ENCODE measurements at regions not wholly inside any gene's neighbourhood (a gene's known extent, or its start where the extent isn't known, plus 50 kb on each side); places are given as distances from the start of the nearest gene placed in this dataset.
"Not testable (repeated sequence)": the region's sequence is repeated elsewhere in the genome, so short reads cannot be mapped to it uniquely, and the experiment has no call there.

DNA sequence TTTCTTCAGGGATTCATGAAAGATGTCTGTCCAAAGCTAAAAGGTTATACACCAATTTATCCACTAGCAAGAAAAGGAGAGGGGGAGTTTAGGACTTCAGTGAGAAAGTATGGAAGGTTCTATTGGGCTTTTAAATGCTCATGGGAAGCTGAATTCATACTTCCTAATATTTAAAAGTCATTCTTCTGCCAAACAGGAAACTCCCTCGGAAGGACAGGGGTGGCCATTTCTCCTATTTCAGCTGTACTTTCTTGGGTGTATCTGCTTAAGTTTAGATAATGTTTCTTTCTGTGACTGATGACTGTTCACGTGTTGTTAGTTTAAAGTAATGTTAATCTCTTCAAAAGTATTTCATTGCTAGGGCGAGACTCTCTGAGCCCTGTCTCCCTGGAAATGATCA lies 80.5 kb upstream of the IFNGR1 start:
- Mint-ChIP-seq H3K4me3 (no peak overlapping the region), H3K27me3 (ENCODE audit: low read depth) (peaks cover 12% of the 10 kb centered on the region), H3K9me3 (ENCODE audit: insufficient read depth) (no peaks in the 10 kb centered on the region), H3K27ac (no peak overlapping the region), H3K4me1 (ENCODE audit: low read depth) (no peaks in the 10 kb centered on the region), H3K36me3 (ENCODE audit: low read depth) (no peaks in the 10 kb centered on the region)
- ChIA-PET CTCF (no interaction called here), POLR2A (no interaction called here)
- ATAC-seq = no peak
- no peak for DNase-seq

GRCh38 chr6:137297887-137298286 lies 78.7 kb upstream of the IFNGR1 start:
- H3K27me3 Mint-ChIP-seq (ENCODE audit: low read depth) = peaks cover 7% of the 10 kb centered on the region
- H3K9me3 Mint-ChIP-seq (ENCODE audit: insufficient read depth) = no peaks in the 10 kb centered on the region
- POLR2A ChIA-PET = no interaction called here
- ATAC-seq (no peak), DNase-seq (no peak)
- no peak overlapping the region for H3K27ac Mint-ChIP-seq
- no peak overlapping the region for H3K4me3 Mint-ChIP-seq
- no peaks in the 10 kb centered on the region for H3K36me3 Mint-ChIP-seq (ENCODE audit: low read depth)
- no peaks in the 10 kb centered on the region for H3K4me1 Mint-ChIP-seq (ENCODE audit: low read depth)
- CTCF ChIA-PET = interaction anchor here (0.6 kb wide), 1 partner anchor 13 kb away, joined by 3 read pairs; no protein-coding TSS in a partner anchor

DNA sequence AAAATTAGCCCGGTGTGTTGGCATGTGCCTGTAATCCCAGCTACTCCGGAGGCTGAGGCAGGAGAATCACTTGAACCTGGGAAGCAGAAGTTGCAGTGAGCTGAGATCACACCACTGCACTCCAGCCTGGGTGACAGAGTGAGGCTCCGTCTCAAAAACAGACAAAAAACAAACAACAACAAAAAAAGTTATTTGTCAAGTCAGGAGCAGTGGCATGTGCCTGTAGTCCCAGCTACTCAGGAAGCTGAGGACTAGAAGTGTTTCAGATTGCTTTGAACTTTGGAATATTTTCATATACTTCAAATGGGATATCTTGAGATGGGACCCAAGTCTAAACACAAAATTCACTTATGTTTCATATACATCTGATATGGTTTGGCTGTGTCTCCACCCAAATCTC lies 73.1 kb upstream of the IFNGR1 start:
- H3K36me3 Mint-ChIP-seq (ENCODE audit: low read depth); DNase-seq; ATAC-seq; H3K27ac Mint-ChIP-seq; POLR2A ChIA-PET; H3K4me3 Mint-ChIP-seq; H3K9me3 Mint-ChIP-seq (ENCODE audit: insufficient read depth): not testable (repeated sequence)
- peaks cover 16% of the 10 kb centered on the region for H3K27me3 Mint-ChIP-seq (ENCODE audit: low read depth)
- CTCF ChIA-PET = interaction anchor here (0.8 to 2.1 kb wide), 4 partner anchors 23 to 297 kb away, joined by 3 to 6 read pairs (median 4); no protein-coding TSS in a partner anchor
- peaks cover 11% of the 10 kb centered on the region for H3K4me1 Mint-ChIP-seq (ENCODE audit: low read depth)

DNA sequence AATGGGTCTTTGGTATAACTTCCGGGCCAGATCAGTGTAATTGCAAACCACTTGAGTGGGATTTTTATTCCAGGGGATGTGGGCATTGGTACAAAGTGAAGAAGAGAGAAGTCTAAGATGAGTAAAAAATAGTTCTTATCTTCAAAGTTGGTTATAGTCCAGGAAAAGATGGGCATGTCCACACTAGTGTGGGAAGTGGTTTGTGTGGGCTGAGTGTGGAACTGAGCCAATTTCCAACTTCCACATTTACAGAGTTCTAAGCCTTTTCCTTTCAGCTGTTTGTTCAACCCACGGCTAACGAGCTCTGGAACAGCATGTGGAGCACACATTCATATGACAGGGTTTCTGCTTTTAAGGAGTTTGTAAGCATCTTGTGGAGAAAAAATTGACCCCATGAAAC lies 72.3 kb upstream of the IFNGR1 start:
- Mint-ChIP-seq H3K4me3 (no peak overlapping the region), H3K36me3 (ENCODE audit: low read depth) (no peaks in the 10 kb centered on the region), H3K27ac (no peak overlapping the region), H3K27me3 (ENCODE audit: low read depth) (peaks cover 13% of the 10 kb centered on the region), H3K9me3 (ENCODE audit: insufficient read depth) (no peaks in the 10 kb centered on the region), H3K4me1 (ENCODE audit: low read depth) (peaks cover 11% of the 10 kb centered on the region)
- POLR2A ChIA-PET = no interaction called here
- CTCF ChIA-PET = interaction anchor here (0.8 to 1.5 kb wide), 3 partner anchors 23 to 298 kb away, joined by 3 to 5 read pairs (median 5); no protein-coding TSS in a partner anchor
- ATAC-seq (no peak), DNase-seq (no peak)

DNA sequence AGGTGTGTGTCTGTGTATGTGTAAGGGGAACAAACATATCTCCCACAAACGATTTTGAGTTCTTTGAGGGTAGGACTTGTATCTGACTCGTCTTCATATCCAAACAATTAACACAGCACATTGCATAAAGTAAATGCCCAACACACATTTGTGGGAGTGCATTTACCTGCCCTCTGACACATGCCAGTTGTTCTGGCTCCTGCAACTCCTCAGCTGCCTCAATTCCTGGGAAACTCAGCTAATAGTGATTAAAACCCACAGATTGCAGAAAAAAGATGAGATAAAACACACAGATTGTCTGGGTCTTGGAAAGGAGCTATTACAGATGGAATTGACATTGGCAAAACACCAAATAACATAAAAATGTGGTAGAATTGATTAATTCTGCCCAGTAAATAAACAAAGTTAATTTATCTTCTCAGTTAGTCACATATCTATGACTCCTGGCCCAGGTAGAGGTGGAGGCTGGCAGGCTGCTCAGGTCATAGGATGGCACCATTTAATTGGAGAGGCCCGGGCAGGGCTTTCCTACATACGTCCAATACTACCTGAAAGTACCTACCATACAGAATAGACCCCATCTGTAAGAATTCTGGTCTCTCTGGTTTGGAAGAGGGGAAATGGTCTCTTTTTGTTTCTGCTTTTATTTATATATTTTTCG lies 71.5 kb upstream of the IFNGR1 start:
- Mint-ChIP-seq H3K4me3 (no peak overlapping the region), H3K27me3 (ENCODE audit: low read depth) (peaks cover 13% of the 10 kb centered on the region), H3K27ac (no peak overlapping the region), H3K36me3 (ENCODE audit: low read depth) (no peaks in the 10 kb centered on the region), H3K9me3 (ENCODE audit: insufficient read depth) (no peaks in the 10 kb centered on the region), H3K4me1 (ENCODE audit: low read depth) (peaks cover 11% of the 10 kb centered on the region)
- CTCF ChIA-PET = interaction anchor here (0.9 to 1.4 kb wide), 2 partner anchors 19 to 196 kb away, joined by 3 to 5 read pairs; no protein-coding TSS in a partner anchor
- ATAC-seq (no peak), DNase-seq (no peak)
- POLR2A ChIA-PET = no interaction called here

DNA sequence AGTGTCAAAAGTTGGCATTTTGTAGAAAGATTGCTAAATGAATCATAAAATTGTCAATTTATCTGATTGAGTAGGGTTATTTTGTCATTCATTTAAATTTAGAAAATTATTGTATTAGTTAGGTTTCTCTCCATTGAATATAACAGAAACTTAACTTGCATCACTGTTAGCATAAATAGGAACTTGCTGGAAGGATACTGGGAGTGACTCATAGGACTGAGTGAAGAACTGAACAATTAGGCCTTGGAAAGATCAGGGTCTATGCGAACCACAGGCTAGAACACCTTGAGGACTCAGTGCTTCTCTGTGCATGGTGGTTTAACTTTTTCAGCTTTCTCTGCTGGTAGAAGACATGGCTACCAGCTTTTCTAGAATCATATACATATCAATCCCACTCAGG lies 67.7 kb upstream of the IFNGR1 start:
- H3K9me3 Mint-ChIP-seq (ENCODE audit: insufficient read depth) = no peaks in the 10 kb centered on the region
- CTCF ChIA-PET = interaction anchor here (1.5 kb wide), 1 partner anchor 27 kb away, joined by 7 read pairs; no protein-coding TSS in a partner anchor
- H3K4me3 Mint-ChIP-seq = no peak overlapping the region
- ATAC-seq = no peak
- POLR2A ChIA-PET = no interaction called here
- H3K27me3 Mint-ChIP-seq (ENCODE audit: low read depth) = peaks cover 22% of the 10 kb centered on the region
- H3K36me3 Mint-ChIP-seq (ENCODE audit: low read depth) = no peaks in the 10 kb centered on the region
- DNase-seq = no peak
- peaks cover 11% of the 10 kb centered on the region for H3K4me1 Mint-ChIP-seq (ENCODE audit: low read depth)
- no peak overlapping the region for H3K27ac Mint-ChIP-seq

DNA sequence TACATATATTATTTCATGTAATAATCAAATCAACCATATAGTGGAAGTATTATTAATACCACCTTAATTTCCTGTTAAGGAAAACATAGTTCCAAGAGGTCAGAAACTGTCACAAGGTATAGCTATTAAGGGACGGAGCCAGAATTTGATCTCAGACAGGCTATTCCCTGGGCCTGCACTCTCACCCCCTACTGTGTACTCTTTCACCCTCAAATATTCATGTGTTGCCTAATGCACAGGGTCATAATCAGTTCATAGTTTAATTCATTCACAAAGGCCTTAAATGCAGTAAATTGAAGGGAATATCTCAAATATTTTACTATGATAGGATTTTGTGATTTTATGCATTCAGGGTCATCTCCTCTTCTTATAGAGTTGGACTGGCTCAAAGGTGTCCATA lies 67.2 kb upstream of the IFNGR1 start:
- Mint-ChIP-seq H3K27me3 (ENCODE audit: low read depth) (peaks cover 24% of the 10 kb centered on the region), H3K27ac (no peak overlapping the region), H3K4me3 (no peak overlapping the region), H3K36me3 (ENCODE audit: low read depth) (no peaks in the 10 kb centered on the region), H3K4me1 (ENCODE audit: low read depth) (peaks cover 9% of the 10 kb centered on the region), H3K9me3 (ENCODE audit: insufficient read depth) (no peaks in the 10 kb centered on the region)
- ChIA-PET CTCF (no interaction called here), POLR2A (no interaction called here)
- ATAC-seq (no peak), DNase-seq (no peak)

DNA sequence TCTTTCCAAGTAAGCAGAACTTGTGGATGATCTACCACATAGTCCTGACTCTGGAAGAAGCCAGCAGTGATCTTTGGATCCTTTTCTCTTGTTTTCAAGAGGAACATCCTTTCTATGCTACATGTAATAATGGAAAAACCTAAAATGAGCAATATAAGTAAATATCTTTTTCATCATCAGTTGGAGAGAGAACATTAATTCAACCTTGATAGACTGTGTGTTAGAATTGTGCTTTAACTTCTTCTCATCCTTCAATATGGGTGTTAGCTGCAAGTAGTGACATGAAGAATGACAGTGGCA lies 65.6 kb upstream of the IFNGR1 start:
- H3K4me1 Mint-ChIP-seq (ENCODE audit: low read depth) = no peaks in the 10 kb centered on the region
- ATAC-seq (no peak), DNase-seq (no peak)
- POLR2A ChIA-PET = no interaction called here
- no peaks in the 10 kb centered on the region for H3K9me3 Mint-ChIP-seq (ENCODE audit: insufficient read depth)
- no peaks in the 10 kb centered on the region for H3K36me3 Mint-ChIP-seq (ENCODE audit: low read depth)
- peaks cover 27% of the 10 kb centered on the region for H3K27me3 Mint-ChIP-seq (ENCODE audit: low read depth)
- CTCF ChIA-PET = interaction anchor here (0.7 to 1.2 kb wide), 3 partner anchors 29 to 288 kb away, joined by 3 read pairs; no protein-coding TSS in a partner anchor
- H3K27ac Mint-ChIP-seq = no peak overlapping the region
- no peak overlapping the region for H3K4me3 Mint-ChIP-seq

GRCh38 chr6:137283940-137284810 lies 65.0 kb upstream of the IFNGR1 start:
- H3K4me3 Mint-ChIP-seq = no peak overlapping the region
- DNase-seq (no peak), ATAC-seq (no peak)
- ChIA-PET POLR2A (no interaction called here), CTCF (interaction anchor here (1.2 to 1.3 kb wide), 2 partner anchors 30 to 31 kb away, joined by 3 to 4 read pairs; no protein-coding TSS in a partner anchor)
- peaks cover 30% of the 10 kb centered on the region for H3K27me3 Mint-ChIP-seq (ENCODE audit: low read depth)
- H3K4me1 Mint-ChIP-seq (ENCODE audit: low read depth) = no peaks in the 10 kb centered on the region
- no peak overlapping the region for H3K27ac Mint-ChIP-seq
- no peaks in the 10 kb centered on the region for H3K9me3 Mint-ChIP-seq (ENCODE audit: insufficient read depth)
- no peaks in the 10 kb centered on the region for H3K36me3 Mint-ChIP-seq (ENCODE audit: low read depth)

DNA sequence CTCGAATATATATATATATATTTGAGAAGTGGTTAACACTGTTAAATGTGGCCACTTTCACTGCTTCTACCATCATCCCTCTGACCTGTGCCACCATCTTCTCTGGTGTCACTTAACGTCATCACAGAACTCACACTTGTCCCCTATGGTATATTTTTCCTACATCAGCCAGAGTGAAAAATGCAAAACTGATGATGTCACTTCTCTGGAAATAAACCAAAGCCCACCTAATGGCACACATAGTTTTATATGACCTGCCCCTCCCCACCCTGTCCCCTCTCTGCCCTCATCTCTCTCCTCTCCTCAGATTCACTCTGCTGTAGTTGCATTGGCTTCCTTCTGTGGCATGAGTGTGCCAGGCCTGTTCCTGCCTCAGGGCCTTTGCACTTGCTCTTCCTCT lies 63.9 kb upstream of the IFNGR1 start:
- no peaks in the 10 kb centered on the region for H3K4me1 Mint-ChIP-seq (ENCODE audit: low read depth)
- H3K9me3 Mint-ChIP-seq (ENCODE audit: insufficient read depth) = no peaks in the 10 kb centered on the region
- ChIA-PET CTCF (interaction anchor here (1.3 kb wide), 1 partner anchor 32 kb away, joined by 4 read pairs; no protein-coding TSS in a partner anchor), POLR2A (no interaction called here)
- H3K27me3 Mint-ChIP-seq (ENCODE audit: low read depth) = peaks cover 32% of the 10 kb centered on the region
- no peaks in the 10 kb centered on the region for H3K36me3 Mint-ChIP-seq (ENCODE audit: low read depth)
- DNase-seq (no peak), ATAC-seq (no peak)
- no peak overlapping the region for H3K4me3 Mint-ChIP-seq
- H3K27ac Mint-ChIP-seq = no peak overlapping the region

GRCh38 chr6:137282254-137282653 lies 63.1 kb upstream of the IFNGR1 start:
- POLR2A ChIA-PET = no interaction called here
- Mint-ChIP-seq H3K4me1 (ENCODE audit: low read depth) (no peaks in the 10 kb centered on the region), H3K4me3 (no peak overlapping the region), H3K36me3 (ENCODE audit: low read depth) (no peaks in the 10 kb centered on the region), H3K27ac (no peak overlapping the region), H3K27me3 (ENCODE audit: low read depth) (peaks cover 34% of the 10 kb centered on the region), H3K9me3 (ENCODE audit: insufficient read depth) (no peaks in the 10 kb centered on the region)
- DNase-seq (no peak), ATAC-seq (no peak)
- CTCF ChIA-PET = no interaction called here

GRCh38 chr6:137279279-137279678 lies 60.1 kb upstream of the IFNGR1 start:
- H3K9me3 Mint-ChIP-seq (ENCODE audit: insufficient read depth); H3K4me3 Mint-ChIP-seq; H3K4me1 Mint-ChIP-seq (ENCODE audit: low read depth); POLR2A ChIA-PET; H3K36me3 Mint-ChIP-seq (ENCODE audit: low read depth); H3K27ac Mint-ChIP-seq; DNase-seq; ATAC-seq: not testable (repeated sequence)
- CTCF ChIA-PET = interaction anchor here (1.3 to 1.6 kb wide), 2 partner anchors 8 to 16 kb away, joined by 3 read pairs; no protein-coding TSS in a partner anchor
- peaks cover 36% of the 10 kb centered on the region for H3K27me3 Mint-ChIP-seq (ENCODE audit: low read depth)
